ENCODE measurements at regions not wholly inside any gene's neighbourhood (a gene's known extent, or its start where the extent isn't known, plus 50 kb on each side); places are given as distances from the start of the nearest gene placed in this dataset.

DNA sequence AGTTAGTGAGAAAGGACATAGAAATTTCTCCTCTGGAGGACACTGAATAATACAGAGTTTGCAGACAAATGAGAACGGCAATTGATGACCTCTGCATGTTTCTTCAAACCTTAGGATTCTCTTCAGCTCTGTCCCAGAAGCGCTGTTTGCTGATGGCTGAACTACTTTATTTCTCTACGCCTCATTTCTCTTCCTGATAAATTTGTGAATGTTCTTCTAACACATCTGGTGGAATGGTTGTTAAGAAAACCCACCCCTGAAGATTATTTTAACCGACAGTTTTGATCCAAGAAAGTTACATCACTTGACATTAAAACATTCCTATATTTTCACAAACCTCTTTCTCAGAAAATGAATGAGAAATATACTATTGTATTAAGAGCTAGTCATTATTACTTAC, 1150.6 kb downstream of the DTWD2 start (continued):
- TF ChIP-seq, protein P1, sequence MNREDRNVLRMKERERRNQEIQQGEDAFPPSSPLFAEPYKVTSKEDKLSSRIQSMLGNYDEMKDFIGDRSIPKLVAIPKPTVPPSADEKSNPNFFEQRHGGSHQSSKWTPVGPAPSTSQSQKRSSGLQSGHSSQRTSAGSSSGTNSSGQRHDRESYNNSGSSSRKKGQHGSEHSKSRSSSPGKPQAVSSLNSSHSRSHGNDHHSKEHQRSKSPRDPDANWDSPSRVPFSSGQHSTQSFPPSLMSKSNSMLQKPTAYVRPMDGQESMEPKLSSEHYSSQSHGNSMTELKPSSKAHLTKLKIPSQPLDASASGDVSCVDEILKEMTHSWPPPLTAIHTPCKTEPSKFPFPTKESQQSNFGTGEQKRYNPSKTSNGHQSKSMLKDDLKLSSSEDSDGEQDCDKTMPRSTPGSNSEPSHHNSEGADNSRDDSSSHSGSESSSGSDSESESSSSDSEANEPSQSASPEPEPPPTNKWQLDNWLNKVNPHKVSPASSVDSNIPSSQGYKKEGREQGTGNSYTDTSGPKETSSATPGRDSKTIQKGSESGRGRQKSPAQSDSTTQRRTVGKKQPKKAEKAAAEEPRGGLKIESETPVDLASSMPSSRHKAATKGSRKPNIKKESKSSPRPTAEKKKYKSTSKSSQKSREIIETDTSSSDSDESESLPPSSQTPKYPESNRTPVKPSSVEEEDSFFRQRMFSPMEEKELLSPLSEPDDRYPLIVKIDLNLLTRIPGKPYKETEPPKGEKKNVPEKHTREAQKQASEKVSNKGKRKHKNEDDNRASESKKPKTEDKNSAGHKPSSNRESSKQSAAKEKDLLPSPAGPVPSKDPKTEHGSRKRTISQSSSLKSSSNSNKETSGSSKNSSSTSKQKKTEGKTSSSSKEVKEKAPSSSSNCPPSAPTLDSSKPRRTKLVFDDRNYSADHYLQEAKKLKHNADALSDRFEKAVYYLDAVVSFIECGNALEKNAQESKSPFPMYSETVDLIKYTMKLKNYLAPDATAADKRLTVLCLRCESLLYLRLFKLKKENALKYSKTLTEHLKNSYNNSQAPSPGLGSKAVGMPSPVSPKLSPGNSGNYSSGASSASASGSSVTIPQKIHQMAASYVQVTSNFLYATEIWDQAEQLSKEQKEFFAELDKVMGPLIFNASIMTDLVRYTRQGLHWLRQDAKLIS (CRISPR knock-in tag; IDR thresholded peaks at IDR 0.05; ENCODE audit: borderline replicate concordance): no peak
- TF ChIP-seq, protein P2, sequence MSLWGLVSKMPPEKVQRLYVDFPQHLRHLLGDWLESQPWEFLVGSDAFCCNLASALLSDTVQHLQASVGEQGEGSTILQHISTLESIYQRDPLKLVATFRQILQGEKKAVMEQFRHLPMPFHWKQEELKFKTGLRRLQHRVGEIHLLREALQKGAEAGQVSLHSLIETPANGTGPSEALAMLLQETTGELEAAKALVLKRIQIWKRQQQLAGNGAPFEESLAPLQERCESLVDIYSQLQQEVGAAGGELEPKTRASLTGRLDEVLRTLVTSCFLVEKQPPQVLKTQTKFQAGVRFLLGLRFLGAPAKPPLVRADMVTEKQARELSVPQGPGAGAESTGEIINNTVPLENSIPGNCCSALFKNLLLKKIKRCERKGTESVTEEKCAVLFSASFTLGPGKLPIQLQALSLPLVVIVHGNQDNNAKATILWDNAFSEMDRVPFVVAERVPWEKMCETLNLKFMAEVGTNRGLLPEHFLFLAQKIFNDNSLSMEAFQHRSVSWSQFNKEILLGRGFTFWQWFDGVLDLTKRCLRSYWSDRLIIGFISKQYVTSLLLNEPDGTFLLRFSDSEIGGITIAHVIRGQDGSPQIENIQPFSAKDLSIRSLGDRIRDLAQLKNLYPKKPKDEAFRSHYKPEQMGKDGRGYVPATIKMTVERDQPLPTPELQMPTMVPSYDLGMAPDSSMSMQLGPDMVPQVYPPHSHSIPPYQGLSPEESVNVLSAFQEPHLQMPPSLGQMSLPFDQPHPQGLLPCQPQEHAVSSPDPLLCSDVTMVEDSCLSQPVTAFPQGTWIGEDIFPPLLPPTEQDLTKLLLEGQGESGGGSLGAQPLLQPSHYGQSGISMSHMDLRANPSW (CRISPR knock-in tag; conservative IDR thresholded peaks at IDR 0.05; ENCODE audit: low read depth): no peak
- TF ChIP-seq FOXJ3 (CRISPR knock-in tag; IDR thresholded peaks at IDR 0.05; ENCODE audit: borderline replicate concordance) (no peak), CREB1 (CRISPR knock-in tag; IDR thresholded peaks at IDR 0.05) (no peak), KAT7 (CRISPR knock-in tag; IDR thresholded peaks at IDR 0.05; ENCODE audit: borderline replicate concordance) (no peak), MYBL2 (CRISPR knock-in tag; IDR thresholded peaks at IDR 0.05) (no peak), OVOL2 (CRISPR knock-in tag; IDR thresholded peaks at IDR 0.05; ENCODE audit: borderline replicate concordance) (no peak)
- TF ChIP-seq, protein P3, sequence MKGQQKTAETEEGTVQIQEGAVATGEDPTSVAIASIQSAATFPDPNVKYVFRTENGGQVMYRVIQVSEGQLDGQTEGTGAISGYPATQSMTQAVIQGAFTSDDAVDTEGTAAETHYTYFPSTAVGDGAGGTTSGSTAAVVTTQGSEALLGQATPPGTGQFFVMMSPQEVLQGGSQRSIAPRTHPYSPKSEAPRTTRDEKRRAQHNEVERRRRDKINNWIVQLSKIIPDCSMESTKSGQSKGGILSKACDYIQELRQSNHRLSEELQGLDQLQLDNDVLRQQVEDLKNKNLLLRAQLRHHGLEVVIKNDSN (CRISPR knock-in tag; IDR thresholded peaks at IDR 0.05): no peak

DNA sequence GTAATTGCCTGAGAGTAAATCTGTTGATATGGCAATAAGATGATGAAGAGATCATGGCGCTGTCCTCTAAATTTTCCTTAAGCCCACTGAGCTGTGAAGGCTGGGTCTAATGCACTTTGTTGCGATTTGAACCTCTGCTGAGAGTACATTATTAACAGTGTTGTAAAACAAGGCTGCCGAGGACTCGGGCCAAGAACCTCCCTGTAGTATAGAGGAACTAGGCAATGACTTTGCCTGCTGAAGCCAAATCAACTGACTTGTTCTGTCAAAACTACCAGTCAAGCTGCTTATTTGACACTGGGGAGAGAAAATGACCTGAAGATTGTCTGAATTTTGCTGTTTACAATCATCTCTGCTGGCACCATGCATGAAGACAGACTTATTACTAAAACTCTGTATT, 1154.7 kb downstream of the DTWD2 start:
- Mint-ChIP-seq H3K9me3 (peaks cover 14% of the 10 kb centered on the region), H3K36me3 (no peaks in the 10 kb centered on the region), H3K27me3 (ENCODE audit: low read depth) (no peaks in the 10 kb centered on the region), H3K27ac (no peak overlapping the region), H3K4me3 (no peak overlapping the region), H3K4me1 (peaks cover 12% of the 10 kb centered on the region)
- POLR2A ChIA-PET: no interaction called here
- CTCF ChIA-PET: no interaction called here
- ATAC-seq (no peak), DNase-seq (ENCODE audit: low spot score) (no peak)
- TF ChIP-seq, protein P4, sequence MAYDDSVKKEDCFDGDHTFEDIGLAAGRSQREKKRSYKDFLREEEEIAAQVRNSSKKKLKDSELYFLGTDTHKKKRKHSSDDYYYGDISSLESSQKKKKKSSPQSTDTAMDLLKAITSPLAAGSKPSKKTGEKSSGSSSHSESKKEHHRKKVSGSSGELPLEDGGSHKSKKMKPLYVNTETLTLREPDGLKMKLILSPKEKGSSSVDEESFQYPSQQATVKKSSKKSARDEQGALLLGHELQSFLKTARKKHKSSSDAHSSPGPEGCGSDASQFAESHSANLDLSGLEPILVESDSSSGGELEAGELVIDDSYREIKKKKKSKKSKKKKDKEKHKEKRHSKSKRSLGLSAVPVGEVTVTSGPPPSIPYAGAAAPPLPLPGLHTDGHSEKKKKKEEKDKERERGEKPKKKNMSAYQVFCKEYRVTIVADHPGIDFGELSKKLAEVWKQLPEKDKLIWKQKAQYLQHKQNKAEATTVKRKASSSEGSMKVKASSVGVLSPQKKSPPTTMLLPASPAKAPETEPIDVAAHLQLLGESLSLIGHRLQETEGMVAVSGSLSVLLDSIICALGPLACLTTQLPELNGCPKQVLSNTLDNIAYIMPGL (CRISPR knock-in tag; IDR thresholded peaks at IDR 0.05): no peak
- no peak for TF ChIP-seq ZNF671 (CRISPR knock-in tag; IDR thresholded peaks at IDR 0.05)
- no peak for TF ChIP-seq KAT7 (CRISPR knock-in tag; IDR thresholded peaks at IDR 0.05; ENCODE audit: borderline replicate concordance)
- TF ChIP-seq SP1 (CRISPR knock-in tag; conservative IDR thresholded peaks at IDR 0.05): no peak
- TF ChIP-seq, protein P5, sequence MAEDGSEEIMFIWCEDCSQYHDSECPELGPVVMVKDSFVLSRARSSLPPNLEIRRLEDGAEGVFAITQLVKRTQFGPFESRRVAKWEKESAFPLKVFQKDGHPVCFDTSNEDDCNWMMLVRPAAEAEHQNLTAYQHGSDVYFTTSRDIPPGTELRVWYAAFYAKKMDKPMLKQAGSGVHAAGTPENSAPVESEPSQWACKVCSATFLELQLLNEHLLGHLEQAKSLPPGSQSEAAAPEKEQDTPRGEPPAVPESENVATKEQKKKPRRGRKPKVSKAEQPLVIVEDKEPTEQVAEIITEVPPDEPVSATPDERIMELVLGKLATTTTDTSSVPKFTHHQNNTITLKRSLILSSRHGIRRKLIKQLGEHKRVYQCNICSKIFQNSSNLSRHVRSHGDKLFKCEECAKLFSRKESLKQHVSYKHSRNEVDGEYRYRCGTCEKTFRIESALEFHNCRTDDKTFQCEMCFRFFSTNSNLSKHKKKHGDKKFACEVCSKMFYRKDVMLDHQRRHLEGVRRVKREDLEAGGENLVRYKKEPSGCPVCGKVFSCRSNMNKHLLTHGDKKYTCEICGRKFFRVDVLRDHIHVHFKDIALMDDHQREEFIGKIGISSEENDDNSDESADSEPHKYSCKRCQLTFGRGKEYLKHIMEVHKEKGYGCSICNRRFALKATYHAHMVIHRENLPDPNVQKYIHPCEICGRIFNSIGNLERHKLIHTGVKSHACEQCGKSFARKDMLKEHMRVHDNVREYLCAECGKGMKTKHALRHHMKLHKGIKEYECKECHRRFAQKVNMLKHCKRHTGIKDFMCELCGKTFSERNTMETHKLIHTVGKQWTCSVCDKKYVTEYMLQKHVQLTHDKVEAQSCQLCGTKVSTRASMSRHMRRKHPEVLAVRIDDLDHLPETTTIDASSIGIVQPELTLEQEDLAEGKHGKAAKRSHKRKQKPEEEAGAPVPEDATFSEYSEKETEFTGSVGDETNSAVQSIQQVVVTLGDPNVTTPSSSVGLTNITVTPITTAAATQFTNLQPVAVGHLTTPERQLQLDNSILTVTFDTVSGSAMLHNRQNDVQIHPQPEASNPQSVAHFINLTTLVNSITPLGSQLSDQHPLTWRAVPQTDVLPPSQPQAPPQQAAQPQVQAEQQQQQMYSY (CRISPR knock-in tag; IDR thresholded peaks at IDR 0.05): no peak
- TF ChIP-seq, protein P6, sequence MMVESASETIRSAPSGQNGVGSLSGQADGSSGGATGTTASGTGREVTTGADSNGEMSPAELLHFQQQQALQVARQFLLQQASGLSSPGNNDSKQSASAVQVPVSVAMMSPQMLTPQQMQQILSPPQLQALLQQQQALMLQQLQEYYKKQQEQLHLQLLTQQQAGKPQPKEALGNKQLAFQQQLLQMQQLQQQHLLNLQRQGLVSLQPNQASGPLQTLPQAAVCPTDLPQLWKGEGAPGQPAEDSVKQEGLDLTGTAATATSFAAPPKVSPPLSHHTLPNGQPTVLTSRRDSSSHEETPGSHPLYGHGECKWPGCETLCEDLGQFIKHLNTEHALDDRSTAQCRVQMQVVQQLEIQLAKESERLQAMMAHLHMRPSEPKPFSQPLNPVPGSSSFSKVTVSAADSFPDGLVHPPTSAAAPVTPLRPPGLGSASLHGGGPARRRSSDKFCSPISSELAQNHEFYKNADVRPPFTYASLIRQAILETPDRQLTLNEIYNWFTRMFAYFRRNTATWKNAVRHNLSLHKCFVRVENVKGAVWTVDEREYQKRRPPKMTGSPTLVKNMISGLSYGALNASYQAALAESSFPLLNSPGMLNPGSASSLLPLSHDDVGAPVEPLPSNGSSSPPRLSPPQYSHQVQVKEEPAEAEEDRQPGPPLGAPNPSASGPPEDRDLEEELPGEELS (CRISPR knock-in tag; IDR thresholded peaks at IDR 0.05): no peak
- no peak for TF ChIP-seq ZNF416 (CRISPR knock-in tag; IDR thresholded peaks at IDR 0.05)
- TF ChIP-seq HMGA2 (CRISPR knock-in tag; IDR thresholded peaks at IDR 0.05): no peak
- TF ChIP-seq, protein P7, sequence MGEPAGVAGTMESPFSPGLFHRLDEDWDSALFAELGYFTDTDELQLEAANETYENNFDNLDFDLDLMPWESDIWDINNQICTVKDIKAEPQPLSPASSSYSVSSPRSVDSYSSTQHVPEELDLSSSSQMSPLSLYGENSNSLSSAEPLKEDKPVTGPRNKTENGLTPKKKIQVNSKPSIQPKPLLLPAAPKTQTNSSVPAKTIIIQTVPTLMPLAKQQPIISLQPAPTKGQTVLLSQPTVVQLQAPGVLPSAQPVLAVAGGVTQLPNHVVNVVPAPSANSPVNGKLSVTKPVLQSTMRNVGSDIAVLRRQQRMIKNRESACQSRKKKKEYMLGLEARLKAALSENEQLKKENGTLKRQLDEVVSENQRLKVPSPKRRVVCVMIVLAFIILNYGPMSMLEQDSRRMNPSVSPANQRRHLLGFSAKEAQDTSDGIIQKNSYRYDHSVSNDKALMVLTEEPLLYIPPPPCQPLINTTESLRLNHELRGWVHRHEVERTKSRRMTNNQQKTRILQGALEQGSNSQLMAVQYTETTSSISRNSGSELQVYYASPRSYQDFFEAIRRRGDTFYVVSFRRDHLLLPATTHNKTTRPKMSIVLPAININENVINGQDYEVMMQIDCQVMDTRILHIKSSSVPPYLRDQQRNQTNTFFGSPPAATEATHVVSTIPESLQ (CRISPR knock-in tag; IDR thresholded peaks at IDR 0.05): no peak
- no peak for TF ChIP-seq ZNF396 (CRISPR knock-in tag; IDR thresholded peaks at IDR 0.05; ENCODE audit: borderline replicate concordance)
- no peak for TF ChIP-seq ESRRA (CRISPR knock-in tag; IDR thresholded peaks at IDR 0.05; ENCODE audit: borderline replicate concordance)
- TF ChIP-seq, protein P8, sequence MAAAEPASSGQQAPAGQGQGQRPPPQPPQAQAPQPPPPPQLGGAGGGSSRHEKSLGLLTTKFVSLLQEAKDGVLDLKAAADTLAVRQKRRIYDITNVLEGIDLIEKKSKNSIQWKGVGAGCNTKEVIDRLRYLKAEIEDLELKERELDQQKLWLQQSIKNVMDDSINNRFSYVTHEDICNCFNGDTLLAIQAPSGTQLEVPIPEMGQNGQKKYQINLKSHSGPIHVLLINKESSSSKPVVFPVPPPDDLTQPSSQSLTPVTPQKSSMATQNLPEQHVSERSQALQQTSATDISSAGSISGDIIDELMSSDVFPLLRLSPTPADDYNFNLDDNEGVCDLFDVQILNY (CRISPR knock-in tag; IDR thresholded peaks at IDR 0.05): no peak
